CD4-positive, alpha-beta T cell treated with Interleukin-15 for 1 hour (primary cell): ENCODE measurements at regions not wholly inside any gene's neighbourhood (a gene's known extent, or its start where the extent isn't known, plus 50 kb on each side); places are given as distances from the start of the nearest gene placed in this dataset.
"Not testable (repeated sequence)": the region's sequence is repeated elsewhere in the genome, so short reads cannot be mapped to it uniquely, and the experiment has no call there.

ENCODE experiments used
- DNase-seq: peaks from one replicate; pipeline ENCODE4 v3.0.0-alpha.2; 2020

DNA sequence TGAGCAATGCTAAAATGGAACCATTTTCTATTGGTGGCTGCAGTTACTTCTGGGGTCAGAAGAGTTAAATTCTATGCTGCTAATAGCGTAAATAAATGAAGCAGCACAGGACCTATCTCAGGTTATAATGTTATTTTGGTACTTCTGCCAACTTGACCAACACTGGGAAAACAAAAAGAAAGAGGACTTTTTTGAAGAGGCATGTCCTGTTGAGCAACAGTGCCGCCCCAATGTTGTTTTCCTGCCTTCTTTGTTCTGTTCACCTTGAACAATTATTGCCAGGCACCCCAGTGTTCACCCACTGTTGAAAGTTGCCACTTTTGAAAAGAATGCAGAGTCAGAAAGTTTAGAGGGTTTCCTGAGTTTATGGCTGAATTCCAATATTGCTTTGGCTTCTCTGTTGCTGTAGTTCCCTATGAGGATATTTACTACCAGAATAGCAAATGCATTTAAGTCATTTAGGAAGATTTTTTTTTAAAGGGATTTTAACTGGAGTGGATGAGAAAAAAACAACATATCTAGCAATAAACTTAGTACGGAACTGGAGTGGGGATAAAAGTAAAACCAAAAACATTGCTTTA lies 679.0 kb upstream of the DPPA4 start:
- DNase-seq: no peak

DNA sequence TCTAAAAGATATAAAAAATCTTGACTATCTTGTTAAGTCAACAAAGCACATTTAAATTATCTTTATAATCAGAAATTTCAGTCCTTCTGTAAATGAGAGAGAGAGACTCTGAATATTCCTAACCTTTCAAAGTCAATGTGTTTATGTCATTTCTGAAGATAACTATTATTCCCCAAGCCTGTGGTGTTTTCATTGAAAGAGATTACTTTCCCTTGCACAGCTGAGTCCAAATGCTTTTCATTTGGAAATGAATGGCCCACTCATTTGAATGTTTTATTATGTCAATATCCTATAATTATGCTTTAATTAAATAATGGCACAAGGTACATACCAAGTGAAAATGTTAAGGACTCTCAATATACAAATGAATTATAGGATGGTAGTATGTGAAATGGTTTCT lies 680.0 kb upstream of the DPPA4 start:
- DNase-seq: no peak

DNA sequence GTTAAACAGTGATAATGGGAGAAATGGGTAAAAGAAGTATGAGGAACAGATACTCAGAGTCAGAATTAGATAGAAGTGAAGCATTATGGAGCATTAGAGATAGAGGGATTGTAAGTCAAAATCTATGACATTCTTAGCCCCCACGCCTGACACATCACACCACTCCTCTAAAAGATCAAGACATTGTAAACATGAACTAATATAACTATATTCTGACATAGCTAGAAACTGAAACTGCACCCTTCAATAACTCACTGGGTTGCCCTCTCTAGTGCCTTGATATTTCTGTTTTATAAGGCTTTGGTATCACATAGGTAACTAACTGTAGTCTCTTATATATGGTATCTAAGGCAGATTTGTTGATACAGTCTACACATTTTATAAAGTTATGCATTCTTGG lies 684.3 kb upstream of the DPPA4 start:
- no peak for DNase-seq

DNA sequence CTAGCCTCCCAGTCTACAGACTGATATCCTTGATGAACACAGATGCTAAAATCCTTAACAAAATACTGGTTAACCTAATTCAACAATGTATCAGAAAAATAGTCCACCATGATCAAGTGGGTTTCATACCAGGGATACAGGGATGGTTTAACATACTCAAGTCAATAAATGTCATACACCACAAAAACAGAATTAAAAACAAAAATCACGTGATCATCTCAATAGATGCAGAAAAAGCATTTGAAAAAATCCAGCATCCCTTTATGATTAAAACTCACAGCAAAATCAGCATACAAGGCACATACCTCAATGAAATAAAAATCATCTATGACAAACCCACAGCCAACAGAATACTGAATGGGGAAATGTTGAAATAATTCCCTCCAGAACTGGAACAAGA lies 685.7 kb upstream of the DPPA4 start:
- not testable (repeated sequence) for DNase-seq

DNA sequence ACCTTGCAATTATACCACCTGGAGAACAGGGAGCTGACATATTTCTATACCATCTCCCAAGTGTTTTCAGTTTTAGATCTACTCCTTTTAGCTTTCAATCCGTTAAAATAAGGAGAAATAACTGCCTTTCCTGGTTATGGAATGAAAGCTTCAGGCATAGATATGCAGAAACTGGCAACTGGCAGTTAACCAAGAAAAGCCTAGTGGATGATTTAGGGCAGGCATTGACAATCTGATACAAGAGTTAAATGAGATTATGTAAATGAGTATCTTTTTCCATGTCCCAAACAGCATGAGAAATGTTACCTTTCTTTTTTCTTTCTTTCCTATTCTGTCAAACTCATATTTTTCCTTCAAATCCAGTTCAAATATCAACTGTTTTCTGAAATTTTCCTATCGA lies 689.1 kb upstream of the DPPA4 start:
- no peak for DNase-seq

DNA sequence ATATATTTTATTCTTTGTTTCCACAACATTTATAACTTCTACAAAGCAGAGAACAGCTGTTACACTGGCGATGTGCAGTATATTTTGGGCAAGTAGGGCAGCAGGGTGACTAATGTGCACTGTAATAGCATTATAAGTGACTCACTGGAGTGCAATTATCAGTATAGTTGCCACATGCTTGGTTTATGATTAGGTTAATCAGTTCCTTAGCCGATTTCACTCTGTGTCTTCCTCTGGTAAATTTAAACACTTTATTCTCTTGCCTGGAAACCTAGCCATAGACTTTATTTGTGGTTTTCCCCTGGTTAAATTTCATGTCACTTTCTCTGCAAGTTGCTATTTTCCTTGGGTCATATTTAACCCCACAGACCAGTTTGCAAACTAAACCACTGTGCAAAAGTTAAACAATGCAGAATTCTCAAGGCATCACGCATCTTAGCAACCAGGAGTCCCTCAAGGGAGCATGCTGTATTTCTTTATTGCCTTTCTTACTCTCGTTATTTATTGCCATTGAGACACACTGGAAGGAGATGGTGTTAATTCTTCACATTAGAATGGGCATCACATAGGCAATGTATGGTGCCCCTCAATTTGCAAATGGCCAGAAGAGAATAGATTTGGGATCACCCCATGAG lies 690.2 kb upstream of the DPPA4 start:
- no peak for DNase-seq

DNA sequence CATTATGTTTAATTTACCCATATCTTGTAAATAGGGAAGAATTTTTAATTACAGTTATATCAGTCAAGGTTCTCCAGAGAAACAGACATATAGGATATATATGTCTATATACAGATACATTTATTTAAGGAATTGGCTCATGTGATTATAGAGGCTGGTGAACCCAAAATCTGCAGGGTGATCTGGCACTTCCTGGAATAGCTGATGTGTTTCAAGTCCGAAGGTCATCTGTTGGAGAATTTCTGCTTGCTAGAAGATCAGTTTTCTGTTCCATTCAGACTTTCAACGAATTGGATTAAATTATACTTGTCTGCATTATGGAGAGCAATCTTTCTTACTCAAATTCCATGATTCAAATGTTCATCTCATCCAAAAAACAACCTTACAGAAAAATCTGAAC lies 694.6 kb upstream of the DPPA4 start:
- no peak for DNase-seq

DNA sequence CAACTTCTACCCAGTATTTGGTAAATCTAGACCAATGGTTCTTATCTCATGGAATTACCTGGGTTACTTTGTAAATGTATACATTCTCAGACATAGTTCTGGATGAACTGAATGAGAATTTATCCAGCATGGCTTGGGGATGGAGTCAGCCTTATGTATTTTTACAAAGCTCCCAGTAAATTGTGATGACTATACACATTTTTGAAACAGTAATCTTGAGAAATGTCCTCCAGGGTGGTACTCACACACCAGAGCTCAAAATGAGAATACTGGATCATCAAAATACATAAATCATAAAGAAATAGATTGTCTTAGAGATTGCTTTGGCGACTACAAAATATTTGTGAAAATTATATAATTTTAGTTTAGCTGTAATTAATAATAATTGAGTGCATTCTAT lies 722.1 kb upstream of the DPPA4 start:
- DNase-seq: no peak

DNA sequence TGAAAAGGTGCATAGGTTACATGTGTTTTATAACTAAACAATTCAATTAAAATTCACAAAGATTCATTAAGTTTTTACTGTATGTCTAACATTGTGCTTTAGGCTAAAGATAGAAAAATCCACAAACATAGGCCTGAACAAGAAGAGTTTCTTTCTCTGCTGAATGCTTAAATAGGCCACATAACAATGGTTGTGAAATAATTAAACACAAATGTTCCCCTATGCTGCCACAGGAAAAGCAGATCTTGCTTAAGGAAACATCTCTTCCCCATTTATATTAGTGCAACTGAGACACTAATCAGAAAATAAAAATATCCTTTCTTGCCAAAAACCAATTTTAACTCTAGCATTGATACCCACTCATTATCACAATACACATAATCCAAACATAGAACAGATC lies 725.4 kb upstream of the DPPA4 start:
- DNase-seq: no peak

DNA sequence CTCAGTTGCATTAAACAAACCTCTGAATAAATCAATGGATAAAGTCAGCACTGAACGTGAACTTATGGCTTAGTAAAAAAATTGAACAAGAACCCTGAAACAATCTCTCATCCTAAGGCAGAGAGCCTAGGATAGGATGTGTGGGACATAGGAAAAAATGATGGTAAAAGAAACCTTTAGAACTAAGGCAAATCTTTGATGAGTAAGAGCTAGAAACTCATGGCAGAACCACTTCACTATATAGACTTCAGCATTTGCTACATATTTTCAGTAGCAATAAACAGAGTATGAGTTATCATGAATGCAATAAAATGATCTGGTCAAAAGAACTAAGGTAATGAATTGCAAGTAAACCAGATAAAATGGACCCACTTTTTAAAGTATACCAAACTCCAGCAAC lies 725.8 kb upstream of the DPPA4 start:
- DNase-seq: no peak

DNA sequence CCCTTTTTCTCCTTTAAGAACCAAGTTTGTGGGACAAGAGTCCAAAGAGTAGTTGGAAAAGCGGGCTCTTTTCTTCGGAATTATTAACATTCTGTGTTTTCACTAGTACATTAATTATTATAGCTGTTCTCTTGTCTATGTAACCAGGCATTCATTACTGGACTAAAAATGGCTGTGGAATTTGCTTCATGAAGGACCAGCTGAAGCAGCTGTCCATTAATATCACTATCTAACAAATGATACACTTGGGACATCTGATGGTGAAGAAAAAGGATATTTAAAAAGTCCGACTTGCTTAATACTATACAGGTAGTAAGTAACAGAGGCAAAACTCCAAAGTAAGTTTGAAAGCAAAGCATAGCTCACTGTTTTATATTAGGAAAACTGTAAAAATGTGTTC lies 728.9 kb upstream of the DPPA4 start:
- DNase-seq: no peak

DNA sequence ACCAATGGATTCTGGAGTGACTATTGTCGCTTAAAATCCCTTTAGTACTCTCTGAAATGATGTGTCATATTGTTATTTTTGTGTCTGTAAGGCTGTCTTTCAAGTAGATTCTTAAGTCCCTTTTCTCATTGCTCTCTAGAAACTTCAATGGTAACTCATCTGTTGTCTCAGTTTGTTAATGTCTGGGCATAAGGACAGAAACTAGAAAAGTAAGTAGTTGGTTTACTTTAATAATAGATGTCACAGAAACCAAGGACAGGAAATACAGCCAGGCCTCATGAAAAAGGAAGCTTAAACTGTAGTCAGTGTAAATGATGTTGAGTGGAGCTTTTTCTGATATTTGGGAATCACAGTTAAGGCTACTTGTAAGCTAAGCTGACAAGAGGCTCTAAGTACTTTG lies 730.2 kb upstream of the DPPA4 start:
- DNase-seq: no peak

DNA sequence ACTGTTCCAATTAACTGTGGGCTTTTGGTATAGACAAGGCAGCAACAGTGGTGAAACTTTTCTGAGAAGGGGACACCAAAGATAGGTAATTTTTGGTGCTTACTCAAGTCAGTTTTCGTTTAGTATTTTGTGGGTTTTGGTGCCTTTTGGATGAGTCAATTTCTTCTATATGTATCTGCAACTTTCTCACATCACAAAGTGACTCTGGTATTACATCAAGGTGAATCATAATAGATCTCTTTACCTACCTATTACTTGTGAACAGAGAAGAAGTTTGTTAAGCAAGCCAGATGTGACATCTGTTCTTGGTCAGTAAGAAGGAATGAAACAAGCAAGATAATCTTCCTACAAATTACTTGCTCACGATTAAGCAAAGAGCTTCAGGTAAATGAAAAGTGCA lies 732.4 kb upstream of the DPPA4 start:
- no peak for DNase-seq

DNA sequence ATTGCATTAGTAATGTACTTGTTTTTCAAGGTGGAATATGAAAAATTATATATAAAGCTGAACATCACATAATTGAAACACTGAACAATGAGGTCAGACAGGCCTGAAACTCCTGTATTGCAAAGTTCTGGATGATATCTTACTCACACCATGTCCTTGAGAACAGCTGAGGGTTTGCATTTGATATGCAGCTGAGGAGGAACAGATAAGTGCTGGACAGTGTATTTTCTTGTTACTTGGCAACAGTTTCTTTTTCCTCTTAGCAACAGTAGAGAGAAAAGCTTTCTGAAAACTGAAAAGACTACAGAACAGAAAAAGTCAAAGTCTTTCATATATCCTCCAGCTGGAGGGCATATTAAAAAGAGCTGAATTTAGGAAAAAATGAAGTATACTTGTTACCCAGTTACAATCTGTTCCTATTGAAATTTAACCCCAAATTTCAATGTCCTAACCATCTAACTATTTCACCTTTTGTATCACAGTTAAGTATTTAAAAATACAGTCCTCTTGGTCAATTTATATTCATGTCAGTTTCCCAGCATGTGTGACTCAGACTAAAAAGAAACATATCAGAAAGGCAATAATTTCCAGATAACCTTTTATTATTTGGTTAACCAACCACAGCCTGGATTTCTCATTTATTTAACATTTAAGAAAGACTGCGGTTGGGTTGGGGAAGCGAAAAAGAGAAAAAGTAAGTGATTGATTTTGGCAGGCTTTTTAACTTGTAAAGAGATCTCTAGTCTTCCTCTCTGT lies 733.0 kb upstream of the DPPA4 start:
- DNase-seq: no peak

DNA sequence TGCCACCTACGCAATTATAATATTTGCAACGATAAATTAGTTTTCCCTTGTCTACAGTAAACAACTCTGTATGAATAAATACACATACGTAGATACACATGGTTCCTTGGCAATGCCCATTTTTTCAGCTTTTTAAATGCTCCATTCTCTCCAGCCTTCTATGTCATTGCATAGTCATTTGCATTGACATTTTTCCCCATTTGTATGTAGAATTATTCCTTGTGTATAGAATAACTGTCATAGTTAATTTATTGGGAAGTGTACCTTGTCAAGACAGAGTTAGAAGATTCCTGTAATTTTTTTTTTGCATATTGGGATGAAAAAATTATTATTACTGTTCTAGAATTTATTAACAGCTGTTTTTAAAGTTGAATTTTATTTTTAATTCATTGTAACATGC lies 736.7 kb upstream of the DPPA4 start:
- DNase-seq: no peak

DNA sequence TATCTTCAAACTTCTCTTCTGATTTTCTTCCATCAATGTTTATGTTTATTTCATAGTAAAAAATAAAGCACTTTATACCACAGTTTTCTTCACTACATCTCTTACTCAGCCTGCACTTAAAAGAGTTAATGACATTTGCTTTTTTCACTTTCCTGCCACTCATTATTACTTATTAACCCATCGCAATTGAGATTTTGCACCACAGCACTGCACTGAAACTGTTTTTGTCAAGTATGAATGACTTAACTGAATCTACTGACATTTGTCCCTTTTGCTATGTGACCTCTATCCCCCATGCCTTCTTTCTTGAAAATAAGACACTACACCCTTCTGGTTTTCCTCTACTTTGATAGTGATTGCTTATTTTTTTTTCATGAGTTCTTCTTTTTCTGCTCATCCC lies 739.7 kb upstream of the DPPA4 start:
- no peak for DNase-seq

DNA sequence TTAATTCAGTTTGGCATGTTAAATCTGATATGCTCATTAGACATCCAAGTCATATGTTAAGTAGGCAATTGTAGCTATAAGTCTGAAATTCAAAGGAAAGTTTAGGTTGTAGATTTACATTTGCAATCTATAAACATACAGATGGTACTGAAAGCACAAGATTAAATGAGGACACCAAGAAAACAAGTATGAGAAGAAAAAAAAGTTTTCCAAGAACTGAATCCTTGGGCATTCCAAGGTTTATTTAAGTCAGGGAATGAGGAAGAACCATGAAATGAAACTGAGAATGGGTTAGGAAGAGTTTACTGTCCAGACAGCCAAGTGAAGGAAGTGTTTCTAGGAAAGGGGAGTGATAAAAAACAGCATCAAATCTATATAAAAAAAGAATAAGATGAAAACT lies 756.1 kb upstream of the DPPA4 start:
- no peak for DNase-seq

DNA sequence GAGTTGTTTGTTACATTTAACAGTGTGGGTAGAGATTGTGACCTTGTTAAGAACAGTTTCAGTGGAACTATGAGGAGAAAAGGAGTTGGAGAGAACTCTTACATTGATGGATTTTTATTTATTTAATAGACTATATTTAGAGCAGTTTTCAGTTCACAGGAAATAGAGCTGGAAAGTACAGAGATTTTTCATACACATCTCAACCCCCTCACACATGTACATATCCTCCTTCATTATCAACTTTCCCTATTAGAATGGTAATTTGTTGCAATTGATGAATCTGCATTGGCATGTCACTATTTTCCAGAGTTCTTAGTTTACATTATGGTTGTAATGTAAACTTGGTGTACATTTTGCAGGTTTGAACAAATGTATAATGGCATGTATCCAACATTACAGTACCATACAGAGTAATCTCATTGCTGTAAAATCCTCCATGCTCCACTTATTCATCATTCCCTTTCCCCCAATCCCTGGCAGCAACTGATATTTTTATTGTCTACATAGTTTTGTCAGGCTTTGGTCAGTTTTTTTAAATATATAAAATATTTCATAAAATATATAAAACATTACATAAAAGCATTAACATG lies 756.6 kb upstream of the DPPA4 start:
- DNase-seq: no peak

DNA sequence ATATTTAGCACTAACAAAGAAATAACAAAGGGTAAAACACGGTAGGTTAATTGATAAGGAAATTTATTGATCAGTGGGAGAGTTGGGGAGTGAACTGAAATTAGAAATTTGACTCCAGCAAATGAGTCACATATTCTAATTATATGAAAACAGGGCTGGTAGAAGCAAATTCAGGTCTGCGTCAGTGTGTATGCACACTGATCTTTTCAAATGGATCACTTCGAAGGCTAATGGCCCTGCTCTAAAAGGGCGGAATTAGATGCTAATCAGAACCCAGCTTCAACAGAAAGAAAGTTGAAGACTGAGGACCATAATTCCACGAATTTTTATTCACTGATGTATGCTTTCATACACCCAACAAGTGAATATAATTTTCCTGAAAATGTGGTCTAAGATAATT lies 762.4 kb upstream of the DPPA4 start:
- no peak for DNase-seq

DNA sequence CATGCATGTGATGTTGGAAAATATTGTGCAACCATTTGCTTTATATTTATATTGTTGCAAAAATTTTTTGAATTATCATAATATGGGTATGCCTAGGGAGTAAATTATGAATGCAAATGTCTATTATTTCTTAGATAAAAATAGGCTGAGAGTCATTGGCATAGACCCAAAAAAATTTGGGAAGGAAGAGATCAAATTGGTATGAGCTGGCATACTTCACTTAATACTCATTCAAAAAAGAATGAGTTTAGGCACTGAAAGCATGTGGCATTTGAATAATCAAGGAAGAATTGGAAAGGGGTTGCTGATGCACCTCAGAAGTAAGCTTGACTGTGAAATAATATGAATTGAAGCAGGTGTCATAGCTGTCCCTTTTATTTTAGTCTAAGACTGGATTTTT lies 764.0 kb upstream of the DPPA4 start:
- DNase-seq: no peak

DNA sequence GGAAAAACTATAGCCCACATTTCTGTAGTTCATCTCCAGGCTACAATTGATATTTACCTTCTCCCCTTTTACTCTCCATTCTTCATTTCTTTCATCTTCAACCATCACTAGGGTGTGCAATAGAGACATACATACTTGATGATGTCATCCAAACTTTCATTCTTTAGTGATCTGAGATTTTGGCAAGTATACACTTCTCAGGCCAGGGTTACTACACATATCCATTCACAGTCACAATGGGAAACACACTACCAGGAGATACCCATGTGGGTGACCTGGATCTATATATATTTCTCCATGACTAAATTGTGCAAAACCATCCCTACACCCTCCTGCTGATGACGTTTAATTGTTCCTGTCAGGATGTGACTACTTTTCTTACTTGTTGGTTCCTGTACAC lies 769.5 kb upstream of the DPPA4 start:
- DNase-seq: no peak

DNA sequence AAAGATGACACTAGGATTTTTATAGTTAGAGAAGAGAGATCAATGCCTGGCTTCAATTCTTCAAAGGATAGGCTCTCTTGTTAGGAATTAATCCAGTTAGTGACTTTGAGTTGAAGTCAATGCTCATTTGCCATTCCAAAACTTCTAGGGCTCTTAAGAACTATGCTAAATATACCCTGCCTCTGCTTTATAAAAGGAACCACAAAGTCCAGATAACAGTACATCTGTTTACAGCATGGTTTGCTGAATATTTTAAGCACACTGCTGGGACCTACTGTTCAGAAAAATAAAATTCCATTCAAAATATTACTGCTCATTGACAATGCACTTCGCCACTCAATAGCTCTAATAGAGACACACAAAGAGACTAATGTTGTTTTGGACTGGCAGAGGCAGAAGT lies 786.6 kb upstream of the DPPA4 start:
- DNase-seq: no peak

DNA sequence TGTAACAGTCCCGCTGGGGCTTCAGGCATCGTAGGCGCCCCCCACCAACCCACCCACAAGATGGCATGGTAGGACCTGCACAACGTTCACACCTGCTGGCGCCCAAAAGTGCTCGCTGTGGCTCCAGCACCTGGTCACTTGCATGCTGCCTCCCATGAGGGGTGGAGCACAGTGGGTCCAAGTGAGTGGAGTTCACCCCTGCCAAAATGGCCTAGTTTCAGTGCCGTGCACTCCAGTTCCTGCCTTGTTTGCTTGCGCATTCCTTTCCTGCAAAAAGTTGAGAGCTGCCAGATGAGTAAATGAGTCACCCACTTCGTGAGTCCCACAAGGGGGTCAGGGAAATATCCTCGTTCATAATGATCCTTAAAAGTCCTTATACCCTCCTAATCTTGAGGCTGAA lies 788.7 kb upstream of the DPPA4 start:
- no peak for DNase-seq

DNA sequence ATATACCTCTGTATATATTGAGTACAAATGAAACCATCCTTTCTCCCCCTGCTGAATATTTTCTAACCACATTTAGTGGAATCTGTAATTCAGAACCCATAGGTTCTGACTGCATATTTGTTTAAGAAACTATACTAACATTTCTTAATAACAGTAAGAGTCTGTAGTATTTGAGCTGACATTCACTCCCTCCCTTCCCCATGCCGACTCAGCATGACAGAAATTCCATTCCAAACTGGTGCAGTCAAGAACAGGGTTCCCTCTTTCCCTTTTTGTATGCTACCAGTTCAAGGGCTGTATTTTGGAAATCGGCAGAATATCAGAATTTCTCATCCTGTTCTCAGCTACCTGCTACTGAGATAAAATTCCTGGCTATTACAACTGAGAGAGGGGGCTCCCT lies 796.6 kb upstream of the DPPA4 start:
- DNase-seq: no peak
